ENCODE measurements at regions not wholly inside any gene's neighbourhood (a gene's known extent, or its start where the extent isn't known, plus 50 kb on each side); places are given as distances from the start of the nearest gene placed in this dataset.

DNA sequence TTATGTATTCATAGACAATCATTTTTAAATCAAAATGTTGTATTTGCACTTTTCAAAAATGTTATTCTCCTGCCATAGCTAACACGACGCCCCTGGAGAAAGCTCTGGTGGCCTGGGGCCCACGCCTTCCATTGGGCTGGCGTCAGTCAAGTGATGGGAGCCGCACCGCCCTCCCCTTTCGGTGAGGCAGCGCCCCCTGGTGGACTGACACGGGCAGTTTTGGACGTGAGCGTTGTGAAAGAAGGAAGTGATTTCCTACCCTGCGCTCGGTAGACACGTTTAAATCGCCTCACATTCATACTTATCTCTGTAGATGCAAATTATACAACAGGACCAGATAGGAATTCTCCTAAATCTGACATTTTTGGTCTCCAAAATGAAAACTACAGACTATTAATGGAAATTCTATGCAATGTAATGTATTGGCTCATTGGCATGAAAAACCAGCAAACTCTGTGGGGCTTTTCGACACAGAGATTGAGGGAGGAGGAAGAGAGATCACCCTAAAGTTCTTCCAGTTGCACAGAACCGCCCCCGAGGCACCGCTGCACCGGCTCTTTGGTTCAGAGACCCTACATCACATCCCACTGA, 326.2 kb upstream of the SOX11 start:
- in situ Hi-C loops (cut with MboI; ENCODE audit: low sequenced_read_pairs): no loop called here

DNA sequence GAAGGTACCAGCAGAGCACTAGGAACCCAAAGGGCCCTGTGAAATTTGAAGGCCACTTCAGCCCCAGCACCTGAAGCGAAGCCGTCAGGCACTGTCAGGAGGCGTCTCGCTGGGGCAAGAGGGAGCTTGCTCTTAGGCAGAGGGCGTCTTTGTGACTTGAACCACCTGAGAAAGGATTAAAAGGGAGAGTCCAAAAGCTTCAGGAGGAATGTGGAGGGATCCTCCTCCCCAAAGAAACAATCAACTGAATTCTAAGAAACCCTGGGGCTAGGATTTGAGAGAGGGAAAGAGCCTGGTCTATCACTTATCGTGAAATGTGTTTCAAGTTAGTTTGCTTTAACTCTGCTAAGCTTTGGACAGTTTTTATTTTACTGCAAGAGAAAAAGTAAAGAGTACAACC, 324.9 kb upstream of the SOX11 start:
- in situ Hi-C loops (cut with MboI; ENCODE audit: low sequenced_read_pairs): no loop called here

DNA sequence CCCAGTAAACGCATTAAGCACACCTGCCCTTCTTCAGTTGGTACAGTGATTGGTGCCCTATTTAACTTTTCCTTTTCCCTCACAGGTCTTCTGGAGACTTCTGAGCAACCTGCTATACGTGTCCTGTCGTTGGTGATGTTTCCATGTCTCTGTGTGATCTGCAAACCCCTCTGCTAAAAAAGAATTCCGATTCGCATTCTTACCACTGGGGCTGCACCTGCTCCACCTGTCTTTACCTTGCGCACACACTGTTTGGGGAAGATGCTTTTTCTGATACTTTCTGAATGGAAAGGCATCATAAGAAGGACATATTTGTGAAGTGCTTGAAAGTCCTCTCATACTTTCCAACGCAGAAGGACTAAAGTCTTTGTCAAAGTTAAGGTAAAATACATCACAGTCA, 323.9 kb upstream of the SOX11 start:
- in situ Hi-C loops (cut with MboI; ENCODE audit: low sequenced_read_pairs): no loop called here

DNA sequence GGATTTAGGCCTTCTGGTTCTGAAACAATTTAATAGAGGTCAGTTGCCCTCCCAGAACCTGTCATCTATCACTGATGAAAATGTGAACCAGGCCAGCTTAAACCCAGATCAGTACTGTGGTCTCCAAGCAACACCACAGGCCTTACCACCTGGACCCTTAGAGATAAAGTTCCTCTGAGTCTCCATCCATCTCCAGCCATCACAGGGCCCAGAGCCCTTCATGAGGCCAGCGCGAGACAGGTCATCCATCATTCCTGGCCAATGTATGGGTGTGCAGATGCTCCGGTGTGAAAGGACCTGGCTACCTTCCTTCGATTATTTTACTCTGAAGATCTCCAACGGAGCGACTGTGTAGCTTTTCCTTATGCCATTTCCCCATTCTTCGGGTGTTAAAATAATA, 322.7 kb upstream of the SOX11 start:
- in situ Hi-C loops (cut with MboI; ENCODE audit: low sequenced_read_pairs): no loop called here

DNA sequence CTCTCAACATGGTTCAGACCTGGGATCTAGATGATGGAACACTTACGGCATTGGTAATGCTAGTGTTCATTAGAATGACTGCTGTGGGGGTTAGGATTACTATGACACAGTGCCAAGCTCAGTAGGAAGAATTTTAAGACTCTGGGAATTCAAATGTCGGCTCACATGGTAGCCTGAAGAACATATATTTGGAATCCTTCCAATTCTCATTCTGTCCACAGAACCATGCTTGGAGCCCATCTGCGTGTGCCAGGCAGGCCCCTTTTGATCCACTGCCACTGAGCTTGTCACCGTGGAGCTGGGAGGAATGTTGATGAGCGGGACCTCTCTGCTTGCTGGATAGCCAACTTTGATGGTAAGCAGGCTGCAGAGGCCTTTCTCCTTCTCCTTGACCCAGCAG, 322.0 kb upstream of the SOX11 start:
- in situ Hi-C loops (cut with MboI; ENCODE audit: low sequenced_read_pairs): no loop called here

DNA sequence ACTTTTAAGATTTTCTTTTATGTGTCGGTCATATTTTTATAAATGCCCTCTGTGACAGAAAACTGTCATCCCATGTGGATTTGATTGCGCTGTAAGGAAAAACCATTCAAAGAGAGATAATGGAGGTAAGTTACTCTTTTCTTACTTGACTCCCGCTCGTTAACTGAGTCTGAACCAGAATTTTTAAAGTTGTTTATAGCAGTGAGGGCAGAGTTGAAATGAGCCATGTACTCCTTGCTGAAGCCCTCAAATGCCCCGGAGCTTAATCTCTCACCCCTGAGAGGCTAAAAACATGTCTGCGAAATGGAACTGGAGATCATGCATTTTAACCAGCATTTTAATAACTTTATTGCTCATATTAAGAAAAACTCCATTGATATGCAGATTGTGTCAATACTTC, 320.0 kb upstream of the SOX11 start:
- in situ Hi-C loops (cut with MboI; ENCODE audit: low sequenced_read_pairs): no loop called here

DNA sequence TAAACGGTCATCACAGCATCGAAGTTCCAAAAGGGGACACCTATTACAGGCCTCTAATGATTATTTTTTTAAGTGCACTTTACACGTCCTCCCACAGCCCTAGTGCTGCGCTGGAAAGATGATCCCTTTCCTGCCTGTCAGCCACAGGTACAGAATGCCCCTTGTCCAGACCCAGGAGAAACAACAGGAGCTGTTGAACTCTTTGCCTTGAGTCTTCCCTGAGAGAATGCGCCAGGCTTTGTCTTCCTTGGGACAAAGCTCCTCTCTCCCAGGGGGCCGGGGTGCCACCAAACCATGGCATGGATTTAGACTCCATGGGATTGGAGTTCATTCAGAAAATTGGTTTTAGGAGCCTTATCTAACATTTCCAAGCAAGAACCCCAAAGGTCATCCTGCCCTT, 319.0 kb upstream of the SOX11 start:
- in situ Hi-C loops (cut with MboI; ENCODE audit: low sequenced_read_pairs): no loop called here

DNA sequence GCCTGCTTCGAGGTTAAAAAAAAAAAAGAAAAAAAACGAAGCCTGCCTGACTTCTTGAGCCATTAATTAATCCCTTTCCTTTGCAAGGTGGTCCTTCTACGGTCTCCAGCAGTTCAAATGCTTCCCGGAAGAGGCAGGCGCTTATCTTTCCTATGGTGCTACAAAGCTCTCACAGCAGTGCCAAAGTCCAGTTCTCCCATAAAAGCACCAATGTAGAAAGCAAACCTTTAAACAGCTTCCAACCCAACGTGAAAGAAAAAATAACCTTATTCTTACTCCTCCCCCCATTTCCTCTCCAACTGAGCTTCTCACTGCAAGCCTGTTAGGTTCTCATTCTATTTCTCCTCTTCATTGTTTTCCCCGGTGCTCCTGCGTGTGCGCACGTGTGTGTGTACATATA, 317.4 kb upstream of the SOX11 start:
- in situ Hi-C loops (cut with MboI; ENCODE audit: low sequenced_read_pairs): loop anchor here (25.0 kb wide), 1 partner anchor 1412 kb away; no protein-coding TSS in a partner anchor

DNA sequence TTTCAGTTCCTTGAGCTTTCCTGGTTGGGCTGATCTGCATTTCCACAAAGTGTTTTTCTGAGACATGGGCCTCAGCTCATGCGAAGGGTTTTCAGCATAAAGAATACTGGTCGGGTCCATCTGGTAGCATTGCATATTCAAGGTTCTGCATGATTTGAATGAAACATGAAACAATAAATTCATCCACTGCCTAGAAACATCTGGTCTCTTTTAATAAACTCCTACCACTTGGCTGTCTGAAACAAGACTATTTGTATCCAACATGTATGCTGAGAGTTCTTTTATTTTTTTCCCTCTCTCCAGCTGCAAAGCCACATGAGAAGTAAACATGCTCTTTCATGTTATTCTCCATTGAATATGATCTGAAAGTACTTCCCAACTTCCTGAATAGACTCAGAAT, 314.9 kb upstream of the SOX11 start:
- in situ Hi-C loops (cut with MboI; ENCODE audit: low sequenced_read_pairs): loop anchor here (25.0 kb wide), 1 partner anchor 1415 kb away; no protein-coding TSS in a partner anchor

DNA sequence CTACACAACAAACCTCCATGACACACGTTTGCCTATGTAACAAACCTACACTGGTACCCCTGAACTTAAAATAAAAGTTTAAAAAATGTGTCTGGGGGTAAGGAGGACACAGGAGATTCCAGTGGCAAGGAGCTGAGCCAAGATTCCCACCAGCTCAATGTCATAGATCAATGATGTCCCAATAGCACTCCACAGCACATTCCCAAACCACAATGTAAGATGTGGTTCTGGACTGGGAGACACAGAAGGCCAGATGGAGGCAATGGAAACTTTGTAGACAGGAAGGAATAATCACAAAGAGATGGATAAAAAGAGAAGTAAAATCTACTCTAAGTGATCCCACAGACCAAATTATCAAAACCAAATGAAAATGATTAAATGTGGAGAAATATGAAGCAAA, 312.4 kb upstream of the SOX11 start:
- in situ Hi-C loops (cut with MboI; ENCODE audit: low sequenced_read_pairs): loop anchor here (25.0 kb wide), 1 partner anchor 1418 kb away; no protein-coding TSS in a partner anchor

DNA sequence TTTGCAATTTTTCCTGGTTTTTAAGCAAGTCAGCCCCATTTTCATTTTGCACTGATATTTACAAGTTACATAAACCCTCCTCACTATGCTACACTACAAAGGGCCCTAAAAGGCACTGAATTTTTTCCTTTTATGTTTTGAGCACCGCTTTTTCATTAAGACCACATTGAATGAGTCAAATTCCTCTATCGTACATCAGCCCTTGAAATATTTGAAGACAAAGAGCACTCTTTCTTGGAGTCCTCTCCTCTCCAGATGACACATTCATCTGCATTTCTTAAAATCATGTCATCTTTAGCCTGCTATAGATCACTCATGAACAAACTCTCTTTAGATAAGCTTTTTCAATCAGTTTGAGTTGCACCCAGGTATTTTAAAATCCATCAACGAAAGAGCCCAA, 306.6 kb upstream of the SOX11 start:
- in situ Hi-C loops (cut with MboI; ENCODE audit: low sequenced_read_pairs): loop anchor here (25.0 kb wide), 1 partner anchor 1423 kb away; no protein-coding TSS in a partner anchor

DNA sequence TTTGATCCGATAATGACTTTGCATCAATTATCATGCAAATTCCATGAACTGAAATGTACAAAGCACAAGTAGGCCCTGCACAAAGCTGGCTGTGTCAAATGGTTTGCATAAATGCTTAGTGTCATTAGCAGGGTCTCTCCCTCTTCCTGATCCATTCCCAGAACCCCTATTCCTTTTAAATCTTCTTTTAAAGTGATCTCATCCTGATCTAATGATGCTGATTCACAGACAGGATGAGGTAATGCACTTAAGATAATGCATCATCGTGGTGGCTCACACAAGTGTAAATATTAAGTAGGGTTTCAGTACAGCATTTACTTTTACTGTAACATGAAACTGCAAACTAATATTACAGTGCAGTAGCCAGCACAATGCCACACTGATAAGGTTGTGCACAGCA, 304.8 kb upstream of the SOX11 start:
- in situ Hi-C loops (cut with MboI; ENCODE audit: low sequenced_read_pairs): loop anchor here (25.0 kb wide), 1 partner anchor 1425 kb away; no protein-coding TSS in a partner anchor

DNA sequence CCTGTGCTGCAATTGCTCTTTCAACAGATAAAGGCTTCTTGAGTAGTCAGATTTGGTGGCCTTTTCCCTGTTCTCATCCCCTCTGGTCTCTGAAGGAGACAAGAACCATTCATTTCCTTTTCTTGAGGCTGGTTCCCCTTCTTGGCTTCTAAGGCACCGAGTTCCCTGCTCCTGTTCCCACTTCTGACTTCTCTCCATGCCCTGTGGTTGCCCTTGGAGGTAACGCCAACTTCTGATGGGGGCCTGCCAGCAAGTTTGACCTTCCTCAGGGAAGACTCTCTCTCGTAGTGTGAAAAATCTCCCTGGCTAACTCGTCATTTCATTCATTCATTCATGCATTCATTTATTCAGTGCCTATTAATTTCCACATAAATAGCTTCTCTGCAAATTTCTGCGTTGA, 302.4 kb upstream of the SOX11 start:
- in situ Hi-C loops (cut with MboI; ENCODE audit: low sequenced_read_pairs): loop anchor here (25.0 kb wide), 1 partner anchor 1427 kb away; no protein-coding TSS in a partner anchor

DNA sequence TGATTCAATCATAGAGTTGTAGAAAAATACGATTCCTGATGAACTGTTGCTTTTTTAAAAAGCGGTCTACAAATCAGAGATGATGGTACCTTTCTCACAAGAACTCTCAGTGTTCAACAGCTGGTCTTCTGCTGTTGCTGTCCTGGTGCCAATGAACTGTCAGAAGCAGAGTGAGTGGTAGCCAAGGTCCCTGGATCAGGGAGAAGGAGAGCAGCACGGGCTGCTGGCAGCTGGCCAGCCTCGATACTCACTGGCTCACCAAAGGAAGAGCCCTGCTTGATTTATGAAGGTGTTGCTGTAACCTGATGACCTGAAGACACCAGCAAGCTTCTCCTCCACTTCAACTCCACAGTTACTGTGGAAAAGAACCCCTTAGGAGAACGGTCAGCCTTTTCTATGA, 300.8 kb upstream of the SOX11 start:
- in situ Hi-C loops (cut with MboI; ENCODE audit: low sequenced_read_pairs): loop anchor here (25.0 kb wide), 1 partner anchor 1429 kb away; no protein-coding TSS in a partner anchor

DNA sequence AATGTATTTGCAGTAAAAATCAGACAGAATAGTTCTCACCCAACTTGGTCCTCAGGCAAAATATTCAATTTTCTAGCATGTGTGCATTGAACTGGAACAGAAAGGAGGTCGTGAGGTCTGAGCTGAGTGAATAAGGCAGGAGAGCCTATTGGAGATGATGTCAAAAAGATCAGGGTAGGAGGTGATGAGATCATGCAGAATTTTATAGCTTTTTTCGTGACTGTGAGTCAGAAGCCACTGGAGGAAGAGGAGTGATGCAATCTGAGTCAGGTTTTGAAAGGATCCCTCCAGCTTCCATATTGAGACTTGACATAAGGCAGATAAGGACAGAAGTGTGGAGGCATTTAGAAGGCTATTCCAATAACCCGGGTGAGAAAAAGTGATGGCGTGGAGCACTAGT, 299.5 kb upstream of the SOX11 start:
- in situ Hi-C loops (cut with MboI; ENCODE audit: low sequenced_read_pairs): loop anchor here (25.0 kb wide), 1 partner anchor 1430 kb away; no protein-coding TSS in a partner anchor

DNA sequence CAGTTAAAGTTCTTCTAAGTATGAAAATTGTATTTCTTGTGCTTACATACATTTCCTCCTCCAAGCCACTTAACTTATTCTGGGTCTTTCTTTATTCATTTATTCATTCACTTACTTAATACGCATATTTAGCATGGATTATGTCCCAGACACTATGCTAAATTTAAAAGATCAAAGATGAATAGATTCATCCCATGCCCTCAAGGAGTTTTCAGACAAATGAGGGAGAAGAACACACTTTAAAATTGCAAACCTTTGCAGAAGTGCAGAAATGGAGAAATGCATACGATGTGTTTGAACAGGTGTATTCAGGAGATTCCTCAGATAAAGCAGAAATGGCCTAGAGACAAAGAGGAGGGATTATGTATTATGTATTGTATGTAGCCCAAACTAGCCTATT, 298.7 kb upstream of the SOX11 start:
- in situ Hi-C loops (cut with MboI; ENCODE audit: low sequenced_read_pairs): loop anchor here (25.0 kb wide), 1 partner anchor 1431 kb away; no protein-coding TSS in a partner anchor

DNA sequence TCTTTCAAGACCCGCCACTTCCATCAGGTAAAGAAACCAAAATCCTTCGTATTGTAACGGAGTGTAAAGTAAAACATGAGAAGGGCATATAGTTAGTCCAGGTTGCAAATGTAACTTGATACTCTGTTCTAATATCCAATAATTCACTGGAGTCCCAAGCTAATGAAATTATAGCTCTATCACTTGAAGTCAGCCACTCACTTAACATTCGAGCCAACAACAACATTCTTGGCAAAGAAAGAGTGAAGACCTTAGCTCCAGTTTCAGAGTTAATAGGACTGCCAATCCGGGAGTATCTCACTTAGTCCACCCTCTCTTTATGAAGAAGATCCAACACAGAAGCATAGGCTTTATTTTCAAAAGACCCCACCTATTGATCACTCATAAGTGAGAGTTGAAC, 298.0 kb upstream of the SOX11 start:
- in situ Hi-C loops (cut with MboI; ENCODE audit: low sequenced_read_pairs): loop anchor here (25.0 kb wide), 1 partner anchor 1432 kb away; no protein-coding TSS in a partner anchor

DNA sequence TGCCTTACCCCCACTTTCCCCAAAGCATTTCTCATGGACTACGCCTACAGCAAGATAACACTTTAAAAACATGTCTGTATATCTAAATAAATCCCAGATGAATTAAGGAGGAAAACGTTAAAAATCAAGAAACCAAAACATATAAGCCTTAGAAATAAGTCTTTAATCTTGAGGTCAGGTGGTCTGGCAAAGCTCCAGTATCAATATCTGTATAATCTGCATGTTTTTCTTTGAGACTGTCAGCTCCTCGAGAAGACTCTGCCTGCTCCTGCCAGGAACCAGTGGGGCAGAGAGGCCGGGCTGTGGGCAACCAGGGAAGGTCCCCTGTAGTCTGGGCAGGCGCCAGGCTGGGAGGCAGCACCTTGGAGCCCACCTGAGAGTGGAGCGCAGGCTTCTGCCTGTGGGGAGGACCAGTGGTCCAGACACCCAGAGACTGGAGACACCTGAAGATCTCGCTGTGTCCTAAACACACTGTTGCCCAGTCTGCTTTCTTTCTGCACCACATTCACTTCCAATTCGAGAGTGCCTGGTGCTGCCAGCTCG, 291.0 kb upstream of the SOX11 start:
- in situ Hi-C loops (cut with MboI; ENCODE audit: low sequenced_read_pairs): no loop called here

DNA sequence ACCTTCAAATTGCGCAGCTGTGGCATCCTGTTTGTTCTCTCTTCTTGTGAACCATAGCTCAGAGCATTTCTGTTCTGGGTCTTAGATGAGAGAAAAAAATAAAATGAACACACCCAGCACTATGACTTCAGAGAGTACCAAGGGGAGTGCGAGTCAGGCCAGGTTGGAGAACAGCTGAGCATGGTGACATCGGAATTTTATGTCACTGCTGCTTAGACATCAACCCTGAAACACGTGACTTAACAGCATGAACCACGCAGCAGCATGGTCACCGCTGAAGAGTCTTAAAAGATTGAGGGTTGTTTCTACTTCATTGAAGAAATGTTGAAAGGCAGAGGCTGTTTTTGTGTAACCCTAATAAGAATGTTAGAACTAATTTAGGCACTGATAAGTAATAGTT, 288.8 kb upstream of the SOX11 start:
- in situ Hi-C loops (cut with MboI; ENCODE audit: low sequenced_read_pairs): no loop called here

DNA sequence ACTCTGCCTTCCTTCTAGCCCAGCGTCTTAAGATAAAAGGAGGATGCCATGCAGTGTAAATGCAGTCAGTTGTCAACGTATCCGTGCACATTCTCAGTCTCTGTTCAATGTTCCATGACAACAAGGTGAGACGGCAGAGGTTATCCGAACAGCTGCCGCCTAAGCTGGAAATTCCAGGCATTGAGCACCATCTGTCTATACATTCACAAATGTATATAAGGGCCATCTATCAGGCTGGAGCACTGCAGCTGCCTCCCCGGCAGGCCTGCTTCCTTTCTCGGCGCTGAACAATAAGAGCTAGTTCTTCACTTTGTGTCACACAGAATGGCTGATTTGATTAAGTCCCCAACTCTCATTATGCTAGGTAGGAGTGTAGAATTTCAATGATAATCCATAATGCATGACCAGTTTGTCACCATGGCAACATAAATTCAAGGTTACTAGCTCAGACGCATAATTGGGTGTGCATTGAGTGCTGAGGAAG, 282.2 kb upstream of the SOX11 start:
- in situ Hi-C loops (cut with MboI; ENCODE audit: low sequenced_read_pairs): no loop called here

DNA sequence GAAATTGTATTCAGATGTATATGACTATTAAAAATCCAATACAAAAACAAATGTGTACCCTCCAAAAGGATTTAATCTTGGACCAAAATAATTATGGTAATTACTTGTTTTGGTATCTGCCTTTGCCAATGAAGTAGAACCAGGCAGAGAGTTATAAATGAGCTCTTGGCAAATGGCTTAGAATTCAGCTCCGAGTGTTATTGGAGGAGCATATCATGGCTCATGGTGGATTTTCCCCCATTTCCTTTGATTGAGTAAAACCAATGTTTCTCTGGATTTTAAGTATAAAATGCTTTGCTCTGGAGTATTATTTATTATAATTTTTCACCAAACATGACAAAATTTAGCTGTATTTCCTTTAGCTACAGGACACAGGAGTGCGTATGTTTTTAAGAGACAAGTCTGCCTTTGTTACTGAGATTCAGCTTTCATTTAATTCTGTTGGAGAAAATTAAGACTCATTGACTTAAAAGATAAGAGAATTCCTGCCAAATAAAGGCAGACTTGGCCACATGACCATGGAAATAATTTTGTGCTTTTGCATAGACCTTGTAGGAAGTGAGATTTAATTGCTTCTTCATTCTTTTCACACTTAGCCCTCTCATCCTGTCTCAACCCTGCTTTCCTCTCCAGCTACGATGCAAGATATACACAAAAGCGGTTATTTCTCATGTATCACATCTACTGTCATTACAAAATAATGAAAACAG, 281.0 kb upstream of the SOX11 start:
- in situ Hi-C loops (cut with MboI; ENCODE audit: low sequenced_read_pairs): no loop called here

DNA sequence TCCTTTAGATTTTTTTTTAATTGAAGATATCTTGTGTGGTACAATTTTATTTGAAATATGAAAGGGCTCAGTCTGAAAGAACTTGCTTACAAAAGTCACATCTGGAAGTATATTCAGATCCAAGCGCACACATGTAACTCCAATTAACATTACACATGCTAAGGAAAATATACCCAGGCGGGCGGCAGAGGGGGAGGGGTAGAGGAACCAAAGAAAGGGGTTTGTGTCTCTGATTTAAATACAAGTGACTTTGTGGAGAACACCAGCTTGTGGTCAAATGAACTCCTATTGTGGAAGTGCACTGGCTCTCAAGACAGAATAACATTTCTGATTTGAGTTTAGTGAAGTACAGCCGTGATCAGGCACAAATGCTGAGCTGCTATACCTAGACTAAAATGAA, 280.2 kb upstream of the SOX11 start:
- in situ Hi-C loops (cut with MboI; ENCODE audit: low sequenced_read_pairs): no loop called here
